ENCODE measurements at regions not wholly inside any gene's neighbourhood (a gene's known extent, or its start where the extent isn't known, plus 50 kb on each side); places are given as distances from the start of the nearest gene placed in this dataset.

- TF ChIP-seq CTCF (conservative IDR thresholded peaks at IDR 0.05; ENCODE audit: low read depth, low read length): no peak
- no peak for TF ChIP-seq EZH2 (IDR thresholded peaks at IDR 0.05; ENCODE audit: borderline replicate concordance, low read depth, low read length, poor library complexity, severe bottlenecking)
These were observed 383.6 kb upstream of the NR2F2 start for GRCh38 chr15:95946926-95947325.
